ENCODE measurements at regions not wholly inside any gene's neighbourhood (a gene's known extent, or its start where the extent isn't known, plus 50 kb on each side); places are given as distances from the start of the nearest gene placed in this dataset.

DNA sequence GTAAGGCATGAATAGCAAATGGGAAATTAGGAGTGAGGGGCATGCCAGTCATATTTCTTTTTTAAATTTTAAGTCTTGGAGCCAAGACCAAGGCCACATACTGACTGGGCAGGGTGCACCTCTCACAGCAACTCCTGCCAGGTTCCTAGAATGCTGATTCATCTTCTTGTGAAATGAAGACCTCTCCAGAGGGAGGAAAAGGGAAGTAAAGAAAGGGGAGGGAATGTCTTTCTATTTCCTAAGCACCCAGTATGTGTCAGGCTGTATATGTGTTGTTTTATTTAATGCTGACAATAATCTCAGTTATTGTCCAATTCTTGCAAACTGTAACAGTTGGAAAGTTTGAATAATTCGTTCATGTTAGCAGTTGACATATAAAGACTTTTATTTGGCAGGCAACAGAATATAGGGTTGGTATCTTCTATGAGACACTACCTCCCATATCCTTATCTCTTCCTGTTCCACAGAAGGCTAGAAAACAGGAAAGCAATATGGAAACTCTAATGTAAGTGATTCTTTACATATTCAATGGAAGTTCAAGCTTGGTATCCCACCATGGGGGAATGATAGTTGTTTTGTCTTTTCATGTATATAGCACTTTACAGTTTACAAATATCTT, 259.1 kb upstream of the USP24 start:
- Histone ChIP-seq H3K9me3 (ENCODE audit: control insufficient read depth, insufficient read depth, low read length) (no peaks in the 10 kb centered on the region; the same call in 1 of the 2 replicates), H3K27me3 (ENCODE audit: control insufficient read depth, insufficient read depth, low read length) (no peaks in the 10 kb centered on the region), H3K27ac (ENCODE audit: low read depth, low read length) (no peak overlapping the region), H3K4me3 (ENCODE audit: low read depth, low read length) (no peak overlapping the region)
- TF ChIP-seq CTCF (IDR thresholded peaks at IDR 0.05; ENCODE audit: low read depth, low read length) = no peak
- CTCF ChIA-PET = no interaction called here
- POLR2A ChIA-PET = interaction anchor here (0.6 kb wide), 1 partner anchor 273 kb away, joined by 3 read pairs; no protein-coding TSS in a partner anchor
- no peak for DNase-seq (ENCODE audit: low read depth, low spot score)

DNA sequence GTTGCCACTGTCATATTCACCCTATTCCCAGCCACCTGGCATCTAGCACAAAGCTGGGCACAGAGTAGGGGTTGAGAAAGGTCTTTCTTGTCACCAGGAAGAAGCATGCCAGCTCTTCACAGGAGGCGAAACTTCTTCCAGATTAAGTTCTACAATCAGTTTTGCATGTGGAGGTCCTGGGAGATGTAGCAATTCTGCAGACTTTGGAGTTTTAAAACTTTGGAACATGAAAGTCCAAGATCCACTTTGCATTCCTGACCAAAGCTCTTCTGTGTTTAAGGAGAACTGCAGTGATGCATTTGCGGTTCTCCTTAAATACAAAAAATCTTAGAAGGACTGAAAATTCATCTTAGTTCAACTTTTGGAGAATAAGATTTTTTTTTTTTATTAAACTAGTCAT, 258.5 kb upstream of the USP24 start:
- CTCF ChIA-PET = no interaction called here
- TF ChIP-seq CTCF (IDR thresholded peaks at IDR 0.05; ENCODE audit: low read depth, low read length) = no peak
- no peaks in the 10 kb centered on the region for H3K27me3 ChIP-seq (ENCODE audit: control insufficient read depth, insufficient read depth, low read length)

GRCh38 chr1:55472784-55473183, 257.6 kb upstream of the USP24 start:
- H3K27ac ChIP-seq (ENCODE audit: low read depth, low read length) = no peak overlapping the region
- H3K4me3 ChIP-seq (ENCODE audit: low read depth, low read length) = no peak overlapping the region
- no peaks in the 10 kb centered on the region for H3K27me3 ChIP-seq (ENCODE audit: control insufficient read depth, insufficient read depth, low read length)
- POLR2A ChIA-PET = no interaction called here
- no peaks in the 10 kb centered on the region; the same call in 1 of the 2 replicates for H3K9me3 ChIP-seq (ENCODE audit: control insufficient read depth, insufficient read depth, low read length)
- TF ChIP-seq CTCF (IDR thresholded peaks at IDR 0.05; ENCODE audit: low read depth, low read length) = no peak
- no peak for DNase-seq (ENCODE audit: low read depth, low spot score)
- CTCF ChIA-PET = no interaction called here

More for the DNA sequence above, 258.5 kb upstream of the USP24 start:
- no peaks in the 10 kb centered on the region; the same call in 1 of the 2 replicates for H3K9me3 ChIP-seq (ENCODE audit: control insufficient read depth, insufficient read depth, low read length)
- no peak for DNase-seq (ENCODE audit: low read depth, low spot score)
- no peak overlapping the region for H3K4me3 ChIP-seq (ENCODE audit: low read depth, low read length)
- no peak overlapping the region for H3K27ac ChIP-seq (ENCODE audit: low read depth, low read length)
- POLR2A ChIA-PET = interaction anchor here (0.6 kb wide), 1 partner anchor 274 kb away, joined by 3 read pairs; no protein-coding TSS in a partner anchor

DNA sequence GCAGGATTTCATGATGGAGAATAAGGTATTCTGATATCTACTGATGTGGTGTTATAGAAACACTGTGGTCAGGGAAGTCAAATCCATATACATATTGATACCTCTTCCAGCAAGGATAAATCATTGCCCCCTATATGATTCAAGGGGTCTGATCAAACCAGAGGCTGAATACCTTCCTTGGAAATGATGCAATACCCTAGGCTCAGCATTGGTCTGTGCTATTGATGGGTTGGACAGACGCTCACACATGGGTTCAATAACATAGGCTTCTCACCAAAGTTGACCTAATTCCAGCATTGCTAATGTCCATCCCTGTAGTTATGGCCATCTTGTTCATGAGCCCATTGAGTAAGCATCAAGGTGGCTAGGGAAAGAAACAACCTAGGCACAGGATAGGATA, 257.0 kb upstream of the USP24 start:
- no peak for DNase-seq (ENCODE audit: low read depth, low spot score)
- CTCF ChIA-PET = no interaction called here

More for the DNA sequence above, 257.0 kb upstream of the USP24 start:
- no peaks in the 10 kb centered on the region; the same call in 1 of the 2 replicates for H3K9me3 ChIP-seq (ENCODE audit: control insufficient read depth, insufficient read depth, low read length)
- no peak overlapping the region for H3K4me3 ChIP-seq (ENCODE audit: low read depth, low read length)
- H3K27ac ChIP-seq (ENCODE audit: low read depth, low read length) = no peak overlapping the region
- H3K27me3 ChIP-seq (ENCODE audit: control insufficient read depth, insufficient read depth, low read length) = no peaks in the 10 kb centered on the region
- no peak for TF ChIP-seq CTCF (IDR thresholded peaks at IDR 0.05; ENCODE audit: low read depth, low read length)
- POLR2A ChIA-PET = no interaction called here
